ENCODE measurements at regions not wholly inside any gene's neighbourhood (a gene's known extent, or its start where the extent isn't known, plus 50 kb on each side); places are given as distances from the start of the nearest gene placed in this dataset.

- TF ChIP-seq ZBTB4 (CRISPR knock-in tag; IDR thresholded peaks at IDR 0.05; ENCODE audit: borderline replicate concordance) (no peak), PBX2 (CRISPR knock-in tag; IDR thresholded peaks at IDR 0.05) (no peak), ZNF781 (CRISPR knock-in tag; IDR thresholded peaks at IDR 0.05; ENCODE audit: borderline replicate concordance, not compliant biosample characterization) (no peak), HIVEP1 (CRISPR knock-in tag; IDR thresholded peaks at IDR 0.05) (no peak)
These were observed 530.2 kb downstream of the MCTP2 start (continued) for GRCh38 chr15:94761574-94761973.

- FAIRE-seq = no peak
- H4K20me1 ChIP-seq (ENCODE audit: insufficient read depth, low read length) = no peaks in the 10 kb centered on the region
- no peaks in the 10 kb centered on the region for H3K36me3 ChIP-seq (replicated peaks in 1 of 2; ENCODE audit: control insufficient read depth in 1 of 2, insufficient read depth in 2 of 2, low read length in 2 of 2)
- no peak overlapping the region for H3K4me2 ChIP-seq (ENCODE audit: low read depth, low read length)
- no peak for TF ChIP-seq RORA (CRISPR knock-in tag; IDR thresholded peaks at IDR 0.05)
- TF ChIP-seq PAX8 (CRISPR knock-in tag; IDR thresholded peaks at IDR 0.05; ENCODE audit: borderline replicate concordance) = no peak
- CTCF ChIA-PET (ENCODE audit: low intra/inter-chr PET ratio, low total read pairs) = no interaction called here
- POLR2A ChIA-PET = no interaction called here
- no peak for ATAC-seq
- peaks cover 18% of the 10 kb centered on the region for H3K9me3 ChIP-seq (ENCODE audit: low read length)
- no peaks in the 10 kb centered on the region for H3K4me1 ChIP-seq (ENCODE audit: insufficient read depth, low read length)
- no peaks in the 10 kb centered on the region for H3K79me2 ChIP-seq (ENCODE audit: insufficient read depth, low read length)
- no peak overlapping the region for H3K4me3 ChIP-seq (replicated peaks in 1 of 3; ENCODE audit: insufficient read depth in 1 of 3, low read depth in 2 of 3, low read length in 3 of 3)
- no peak for DNase-seq (ENCODE audit: low spot score)
- H2AFZ ChIP-seq (ENCODE audit: low read length) = no peak overlapping the region
- no peak overlapping the region for H3K9ac ChIP-seq (ENCODE audit: insufficient read depth, low read depth, low read length)
- BruUV-seq (replicated peaks) = no TSS peak
- in situ Hi-C loops (cut with HindIII; ENCODE audit: extremely low pct_ligation_motif_present, low pct_unique_long_range_greater_than_20kb) (no loop called here), intact Hi-C loops (cut with micrococcal nuclease; ENCODE audit: unreplicated experiment) (no loop called here)
- H3K27ac ChIP-seq (ENCODE audit: extremely low read length, insufficient read depth, low read length) = no peak overlapping the region
- H3K27me3 ChIP-seq (ENCODE audit: control insufficient read depth in 1 of 2, insufficient read depth in 2 of 2, low read length in 2 of 2) = no peaks in the 10 kb centered on the region
- WGBS (ENCODE audit: low lambda C conversion rate) = 7% methylated on average over 2 of the region's 2 CpGs
These were observed 537.7 kb downstream of the MCTP2 start for GRCh38 chr15:94769089-94769488.
